ENCODE measurements at regions not wholly inside any gene's neighbourhood (a gene's known extent, or its start where the extent isn't known, plus 50 kb on each side); places are given as distances from the start of the nearest gene placed in this dataset.

DNA sequence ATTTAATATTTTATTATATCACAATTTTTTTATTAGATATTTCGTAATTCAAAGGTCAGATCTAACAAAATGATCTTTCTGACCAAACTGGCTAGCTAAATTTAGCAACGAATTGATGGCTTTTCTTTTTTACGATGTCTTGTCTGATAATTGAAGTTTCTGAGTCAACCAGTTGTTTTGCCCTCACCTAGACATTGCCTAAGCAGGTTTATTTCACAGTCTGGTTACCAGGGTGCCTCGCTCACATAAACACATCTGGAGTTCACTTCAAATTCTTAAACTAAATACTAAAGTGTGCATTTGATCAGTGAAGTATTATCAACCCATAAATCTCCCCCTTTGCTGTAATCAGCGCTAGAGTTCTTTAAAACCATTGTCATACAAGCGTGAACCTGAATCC is 448.3 kb downstream of the TLE4 start:
- Histone ChIP-seq H3K9me2 (replicated peaks; ENCODE audit: insufficient read depth, low read length) (no peaks in the 10 kb centered on the region), H3K36me3 (replicated peaks; ENCODE audit: insufficient read depth, low read length) (no peaks in the 10 kb centered on the region), H3K9me3 (replicated peaks; ENCODE audit: insufficient read depth, low read length) (no peaks in the 10 kb centered on the region), H3K4me3 (ENCODE audit: low read length) (no peak overlapping the region), H3K4me2 (ENCODE audit: low read depth, low read length) (no peak overlapping the region), H3K9ac (ENCODE audit: low read length) (no peak overlapping the region), H3F3A (ENCODE audit: insufficient read depth, low read length) (no peaks in the 10 kb centered on the region), H2AFZ (ENCODE audit: low read length) (no peak overlapping the region), H3K79me2 (ENCODE audit: low read length) (no peaks in the 10 kb centered on the region), H3K27ac (ENCODE audit: low read length) (no peak overlapping the region), H3K27me3 (replicated peaks; ENCODE audit: insufficient read depth, low read length) (no peaks in the 10 kb centered on the region), H3K4me1 (ENCODE audit: low read length) (no peaks in the 10 kb centered on the region), H4K20me1 (ENCODE audit: insufficient read depth, low read length) (no peaks in the 10 kb centered on the region)
- no peak for TF ChIP-seq EZH2phosphoT487 (IDR thresholded peaks at IDR 0.05; ENCODE audit: low read length)
- TF ChIP-seq EZH2 (optimal IDR thresholded peaks at IDR 0.05; ENCODE audit: low read depth, low read length), result no peak
- no peak for TF ChIP-seq CTCF (IDR thresholded peaks at IDR 0.05; ENCODE audit: low read length)
- DNase-seq, result no peak

- Histone ChIP-seq H3K79me2 (ENCODE audit: low read length) (no peaks in the 10 kb centered on the region), H3K4me3 (ENCODE audit: low read length) (no peak overlapping the region), H3K27ac (ENCODE audit: low read length) (no peak overlapping the region), H2AFZ (ENCODE audit: low read length) (no peak overlapping the region), H3K4me1 (ENCODE audit: low read length) (no peaks in the 10 kb centered on the region), H3K9me3 (replicated peaks; ENCODE audit: insufficient read depth, low read length) (no peaks in the 10 kb centered on the region), H3K9me2 (replicated peaks; ENCODE audit: insufficient read depth, low read length) (no peaks in the 10 kb centered on the region), H3K9ac (ENCODE audit: low read length) (no peak overlapping the region), H3K4me2 (ENCODE audit: low read depth, low read length) (no peak overlapping the region), H3F3A (ENCODE audit: insufficient read depth, low read length) (no peaks in the 10 kb centered on the region), H3K27me3 (replicated peaks; ENCODE audit: insufficient read depth, low read length) (no peaks in the 10 kb centered on the region), H3K36me3 (replicated peaks; ENCODE audit: insufficient read depth, low read length) (no peaks in the 10 kb centered on the region), H4K20me1 (ENCODE audit: insufficient read depth, low read length) (no peaks in the 10 kb centered on the region)
- TF ChIP-seq EZH2phosphoT487 (IDR thresholded peaks at IDR 0.05; ENCODE audit: low read length), result no peak
- no peak for TF ChIP-seq CTCF (IDR thresholded peaks at IDR 0.05; ENCODE audit: low read length)
- TF ChIP-seq EZH2 (optimal IDR thresholded peaks at IDR 0.05; ENCODE audit: low read depth, low read length), result no peak
- no peak for DNase-seq
Measured at GRCh38 chr9:80013891-80014290, 442.1 kb downstream of the TLE4 start.

DNA sequence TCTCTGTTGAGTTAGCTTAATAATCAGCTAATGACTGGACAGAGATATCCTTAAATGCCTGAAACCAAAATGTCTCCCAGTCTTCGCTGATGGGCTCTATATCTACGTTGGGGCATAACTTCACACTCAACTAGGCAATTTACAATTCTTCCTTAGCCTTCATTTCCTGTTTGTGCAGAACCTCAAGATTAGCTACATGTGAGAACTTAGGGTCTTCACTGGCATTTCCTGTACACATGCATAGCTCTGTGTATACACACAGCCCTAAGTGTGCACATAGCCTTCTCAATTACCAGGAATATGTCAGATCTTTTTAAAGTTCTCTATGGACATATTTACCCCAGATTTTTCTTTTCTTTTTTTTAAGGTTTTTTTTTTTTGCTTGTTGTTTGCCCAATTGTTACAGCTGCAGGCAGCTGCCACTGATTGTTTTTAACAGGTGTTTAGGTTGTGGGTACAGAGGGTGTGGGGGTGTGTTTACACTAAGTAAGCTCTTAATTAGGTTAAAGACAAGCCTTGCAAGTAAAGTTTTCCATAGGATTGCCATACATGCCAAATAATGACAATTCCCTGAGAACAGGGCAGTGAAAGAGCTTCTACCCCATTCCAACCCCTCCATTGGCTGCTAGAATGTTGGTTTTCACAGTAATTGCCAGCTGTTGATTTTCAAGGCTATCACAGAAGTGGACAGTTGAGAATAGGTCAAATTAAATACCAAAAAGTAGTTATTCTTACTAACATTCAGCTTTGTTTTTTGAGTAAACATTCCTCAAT is 441.0 kb downstream of the TLE4 start:
- H3K4me1 ChIP-seq (ENCODE audit: low read length), result no peaks in the 10 kb centered on the region
- no peaks in the 10 kb centered on the region for H3K36me3 ChIP-seq (replicated peaks; ENCODE audit: insufficient read depth, low read length)
- TF ChIP-seq EZH2 (optimal IDR thresholded peaks at IDR 0.05; ENCODE audit: low read depth, low read length) (no peak), EZH2phosphoT487 (IDR thresholded peaks at IDR 0.05; ENCODE audit: low read length) (no peak), CTCF (IDR thresholded peaks at IDR 0.05; ENCODE audit: low read length) (no peak)
- no peaks in the 10 kb centered on the region for H3F3A ChIP-seq (ENCODE audit: insufficient read depth, low read length)
- no peaks in the 10 kb centered on the region for H3K79me2 ChIP-seq (ENCODE audit: low read length)
- H3K27ac ChIP-seq (ENCODE audit: low read length), result no peak overlapping the region
- H3K4me3 ChIP-seq (ENCODE audit: low read length), result no peak overlapping the region
- H3K27me3 ChIP-seq (replicated peaks; ENCODE audit: insufficient read depth, low read length), result no peaks in the 10 kb centered on the region
- no peak for DNase-seq
- H3K9me2 ChIP-seq (replicated peaks; ENCODE audit: insufficient read depth, low read length), result no peaks in the 10 kb centered on the region
- H3K9me3 ChIP-seq (replicated peaks; ENCODE audit: insufficient read depth, low read length), result no peaks in the 10 kb centered on the region
- H3K9ac ChIP-seq (ENCODE audit: low read length), result no peak overlapping the region
- H3K4me2 ChIP-seq (ENCODE audit: low read depth, low read length), result no peak overlapping the region
- H2AFZ ChIP-seq (ENCODE audit: low read length), result no peak overlapping the region
- H4K20me1 ChIP-seq (ENCODE audit: insufficient read depth, low read length), result no peaks in the 10 kb centered on the region
